NOMO-1 treated with DMSO at 0.1 percent for 48 hours (cell line): ENCODE measurements at regions not wholly inside any gene's neighbourhood (a gene's known extent, or its start where the extent isn't known, plus 50 kb on each side); places are given as distances from the start of the nearest gene placed in this dataset.
A peak's percentile ranks its signal among the peaks of the same experiment; 100 is the strongest.

Experiments
- DNase-seq: peaks from one replicate; lab custom pipeline; 2025; ENCODE audit not compliant: unreplicated experiment; lab: John Stamatoyannopoulos, UW

DNA sequence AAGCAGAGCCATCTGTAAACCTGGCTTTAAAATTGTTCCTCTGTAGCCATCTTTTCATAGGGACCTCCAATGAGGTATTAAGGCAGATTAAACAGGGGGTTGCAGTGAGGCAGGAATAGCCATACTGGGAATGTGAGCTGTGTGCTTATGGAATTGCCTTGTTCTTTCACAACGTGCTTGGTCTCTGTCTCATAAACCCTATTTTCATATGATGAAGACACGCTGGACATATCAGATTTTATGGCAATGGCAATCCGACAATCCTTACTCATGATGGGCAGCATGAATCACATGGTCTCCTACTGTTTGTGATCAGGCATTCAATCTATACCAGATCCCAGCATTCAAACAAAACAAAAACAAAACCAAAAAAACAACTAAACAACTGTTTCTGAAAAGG lies 418.9 kb upstream of the NRP1 start:
- DNase-seq = no peak

- no peak for DNase-seq
Measured at GRCh38 chr10:33749790-33750189, 415.3 kb upstream of the NRP1 start.

DNA sequence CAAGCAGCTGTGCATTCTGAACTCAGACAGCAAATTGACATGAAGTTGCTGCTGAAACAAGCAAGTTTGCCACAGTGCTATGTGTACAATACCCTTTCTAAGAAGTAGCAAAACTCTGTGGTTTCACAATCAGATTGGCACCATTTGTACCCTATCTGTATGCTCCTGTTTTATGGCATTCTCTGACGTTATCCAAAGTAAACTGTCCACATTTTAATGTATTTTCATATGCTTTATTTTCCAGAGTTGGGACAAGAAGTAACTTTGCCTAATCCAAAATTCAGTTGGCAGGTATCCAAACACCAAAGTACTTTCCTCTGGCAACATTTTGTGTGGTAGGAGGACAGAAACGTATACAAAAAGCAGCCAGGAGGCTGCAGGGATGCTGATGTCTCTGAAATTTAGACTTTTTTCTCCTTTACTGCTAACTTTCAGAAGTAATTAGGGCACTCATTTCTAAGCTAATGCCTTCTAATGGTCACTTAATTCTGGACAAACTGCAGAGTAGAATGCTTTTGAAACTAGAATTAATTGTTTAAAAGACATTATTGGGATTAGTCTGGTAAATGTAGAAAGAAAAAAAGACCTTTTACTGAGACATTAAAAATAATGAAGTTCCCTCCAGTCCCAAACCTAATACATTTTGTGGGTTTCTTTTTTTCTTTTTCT lies 414.7 kb upstream of the NRP1 start:
- DNase-seq = no peak

DNA sequence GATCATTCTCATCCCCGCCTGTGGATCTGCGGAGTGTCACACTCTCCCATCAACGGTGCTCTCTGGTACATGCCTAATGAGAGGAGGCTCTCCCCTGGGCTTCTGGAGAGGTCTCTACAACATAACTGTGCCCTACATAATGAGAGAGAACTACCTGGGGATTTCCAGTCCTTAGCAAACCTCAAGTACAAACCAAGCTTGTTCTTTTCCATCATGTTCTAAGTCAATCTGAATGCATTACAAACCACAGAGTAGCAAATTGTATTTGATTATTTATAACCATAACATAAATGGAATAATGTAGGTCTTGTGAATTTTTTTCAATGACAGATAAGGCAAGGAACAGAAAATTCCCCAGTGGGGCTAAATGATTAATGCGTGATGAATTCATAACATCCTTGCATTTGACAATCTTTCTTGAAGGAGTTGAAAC lies 412.4 kb upstream of the NRP1 start:
- DNase-seq = no peak

- DNase-seq = no peak
Measured at GRCh38 chr10:33746186-33746585, 411.7 kb upstream of the NRP1 start.

- DNase-seq = no peak
Measured at GRCh38 chr10:33743429-33743857, 409.0 kb upstream of the NRP1 start.

DNA sequence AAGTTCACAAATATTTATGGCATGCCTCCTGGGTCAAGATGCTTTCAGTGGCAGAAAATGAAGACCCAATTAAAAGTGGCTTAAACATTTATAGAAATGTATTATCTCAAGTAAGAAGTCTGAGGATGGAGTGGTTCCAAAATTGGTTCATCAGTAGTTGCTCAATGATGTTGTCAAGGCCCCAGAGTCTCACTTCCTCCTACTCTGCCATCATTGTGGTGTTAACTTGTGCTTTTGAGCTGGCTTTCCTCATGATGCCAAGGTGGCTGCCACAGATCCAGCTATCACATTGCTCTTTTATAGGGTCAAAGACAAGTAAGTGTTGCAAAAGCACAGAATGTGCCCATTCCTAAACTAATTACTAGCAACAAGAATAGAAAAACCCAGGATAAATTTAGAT lies 404.6 kb upstream of the NRP1 start:
- DNase-seq = peak; percentile 57

GRCh38 chr10:33735464-33735923 lies 401.0 kb upstream of the NRP1 start:
- no peak for DNase-seq

GRCh38 chr10:33734393-33735155 lies 400.1 kb upstream of the NRP1 start:
- DNase-seq = no peak

DNA sequence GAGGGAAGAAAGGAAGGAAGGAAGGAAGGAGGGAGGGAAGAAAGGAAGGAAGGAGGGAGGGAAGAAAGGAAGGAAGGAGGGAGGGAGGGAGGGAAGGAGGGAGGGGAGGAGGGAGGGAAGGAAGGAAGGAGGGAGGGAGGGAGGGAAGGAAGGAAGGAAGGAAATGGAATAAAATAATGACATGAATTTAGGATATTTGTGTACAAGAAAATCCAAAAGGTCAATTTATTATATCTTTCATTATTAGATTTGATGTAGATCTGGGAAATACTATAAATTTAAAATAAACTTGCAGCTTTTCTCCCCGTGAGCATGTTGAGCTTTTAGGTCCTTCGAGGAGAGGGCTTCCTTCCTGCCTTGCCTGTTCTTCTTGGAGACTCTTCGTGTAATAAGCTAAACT lies 398.6 kb upstream of the NRP1 start:
- no peak for DNase-seq

GRCh38 chr10:33732161-33732680 lies 397.8 kb upstream of the NRP1 start:
- no peak for DNase-seq

GRCh38 chr10:33731322-33731721 lies 396.9 kb upstream of the NRP1 start:
- no peak for DNase-seq

- DNase-seq = no peak
Measured at GRCh38 chr10:33725430-33725829, 391.0 kb upstream of the NRP1 start.

DNA sequence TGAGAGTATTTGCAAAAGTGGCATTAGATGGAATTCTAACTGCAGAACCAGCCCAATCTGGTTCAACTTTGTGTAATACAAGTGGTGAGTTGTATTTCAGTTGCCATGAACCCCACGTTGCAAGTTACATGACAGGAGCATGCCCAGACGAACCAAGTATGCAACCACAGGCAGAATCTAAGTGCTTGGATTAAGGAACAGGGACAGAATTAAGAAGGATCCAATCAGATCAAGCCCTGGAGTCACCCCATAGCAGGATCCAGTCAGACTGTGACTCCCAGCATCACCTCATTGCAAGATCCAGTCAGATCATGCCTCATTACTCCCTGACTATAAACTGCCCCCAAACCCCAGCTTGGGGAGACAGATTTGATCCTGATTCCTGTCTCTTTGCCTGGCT lies 388.7 kb upstream of the NRP1 start:
- DNase-seq = no peak

DNA sequence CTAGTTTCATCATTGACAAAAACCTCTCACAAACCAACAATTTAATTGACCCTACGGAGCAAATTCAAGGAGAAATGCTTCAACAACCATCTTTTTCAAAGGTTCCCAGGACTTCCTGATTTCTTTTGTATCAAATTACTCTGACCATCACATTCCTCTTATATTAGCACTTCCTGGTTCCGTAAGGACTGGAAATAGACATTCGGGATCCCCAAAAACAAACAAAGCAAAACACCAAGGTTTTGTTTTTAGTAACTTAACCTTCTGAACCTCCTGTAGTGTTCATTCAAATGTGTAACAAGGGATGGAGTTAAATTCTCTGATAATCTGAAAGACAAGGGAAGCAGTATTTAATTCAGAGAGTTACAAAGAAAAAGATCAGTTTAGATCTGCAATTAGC lies 387.6 kb upstream of the NRP1 start:
- no peak for DNase-seq

DNA sequence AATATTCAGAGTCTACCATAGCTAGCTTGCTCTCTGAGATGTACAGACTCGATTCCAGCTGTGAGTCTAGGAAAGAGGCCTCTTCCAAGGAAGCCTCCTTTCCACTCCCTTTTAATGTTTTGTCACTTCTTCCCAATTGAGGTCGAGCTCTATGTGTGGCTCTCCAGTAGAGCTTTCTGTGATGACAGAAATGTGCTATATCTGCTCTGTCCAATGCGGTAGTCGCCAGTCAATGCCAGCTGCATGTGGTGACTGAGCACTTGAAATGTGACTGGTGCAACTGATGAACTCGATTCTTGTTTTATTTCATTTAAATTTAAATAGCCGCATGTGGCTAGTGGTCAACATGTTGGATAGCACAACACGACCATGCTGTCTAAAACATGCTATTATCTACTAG lies 387.0 kb upstream of the NRP1 start:
- no peak for DNase-seq

DNA sequence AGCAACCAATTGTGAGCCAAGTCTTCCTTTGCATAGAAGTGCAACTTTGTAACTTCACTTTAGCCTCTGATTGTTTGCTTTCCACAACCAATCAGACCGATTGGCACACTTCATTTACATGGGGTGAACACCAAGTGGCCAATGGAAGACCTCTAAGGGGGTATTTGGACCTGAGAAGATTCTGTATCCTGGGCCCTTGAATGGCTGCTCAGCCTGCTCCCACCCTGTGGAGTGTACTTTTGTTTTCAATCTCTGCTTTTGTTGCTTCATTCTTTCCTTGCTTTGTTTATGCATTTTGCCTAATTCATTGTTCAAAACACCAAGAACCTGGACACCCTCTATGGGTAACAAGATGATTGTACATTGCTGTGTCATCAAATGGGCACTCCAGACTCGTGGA lies 385.7 kb upstream of the NRP1 start:
- DNase-seq = no peak

GRCh38 chr10:33719005-33719703 lies 384.7 kb upstream of the NRP1 start:
- DNase-seq = no peak

GRCh38 chr10:33716501-33717267 lies 382.2 kb upstream of the NRP1 start:
- peak; percentile 36 for DNase-seq

DNA sequence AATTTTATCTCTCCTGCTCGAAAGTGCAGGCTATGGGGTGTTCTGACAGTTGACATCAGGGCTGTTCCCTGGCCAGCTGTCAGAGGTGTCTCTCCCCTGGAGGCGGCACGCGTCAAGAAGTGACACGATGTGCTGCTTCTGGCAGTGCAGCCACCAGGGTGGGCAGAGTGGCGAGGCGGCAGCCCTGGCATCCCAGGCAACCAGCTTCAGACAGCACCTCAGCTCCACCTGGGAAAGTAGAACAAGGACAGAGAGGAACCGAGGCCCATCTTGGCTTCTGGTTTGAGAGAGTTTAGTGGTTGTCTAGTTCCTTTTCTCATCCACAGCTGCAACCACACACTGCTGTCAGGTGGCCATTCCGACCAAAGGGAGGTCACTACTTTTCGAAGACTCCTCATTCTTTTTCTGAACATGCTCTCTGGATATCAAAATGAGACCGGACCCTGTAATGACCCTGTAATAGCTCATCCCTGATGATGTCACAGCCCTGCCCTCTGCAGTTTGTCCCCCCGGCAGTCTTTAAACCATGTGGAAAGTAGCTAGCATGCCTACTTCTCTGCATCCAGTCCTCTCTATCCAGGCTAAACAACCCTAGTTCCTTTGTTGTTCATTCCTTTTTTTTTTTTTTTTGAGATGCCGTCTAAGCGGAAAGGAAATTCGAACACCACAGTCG lies 381.0 kb upstream of the NRP1 start:
- DNase-seq = peak; percentile 10
